Mesenchymal stem cell (in vitro differentiated cells and primary cell): ENCODE measurements at regions not wholly inside any gene's neighbourhood (a gene's known extent, or its start where the extent isn't known, plus 50 kb on each side); places are given as distances from the start of the nearest gene placed in this dataset.
"Not testable (repeated sequence)": the region's sequence is repeated elsewhere in the genome, so short reads cannot be mapped to it uniquely, and the experiment has no call there.

Experiments used
- DNase-seq: peaks from one replicate; pipeline ENCODE4 v3.0.0-alpha.2; 2013
- H2AFZ ChIP-seq: one replicate; pipeline ENCODE4 v1.6.1; 2013; ENCODE audit warnings: low read depth, mild to moderate bottlenecking, control low read depth, inconsistent platforms, low read length, moderate library complexity
- H2AK5ac ChIP-seq: 2 replicates; pipeline ENCODE4 v1.6.1; 2013; ENCODE audit warnings: low read length, moderate library complexity, mild to moderate bottlenecking, inconsistent platforms; ENCODE audit not compliant: severe bottlenecking
- H2BK120ac ChIP-seq: one replicate; pipeline ENCODE4 v1.6.1; 2013; ENCODE audit warnings: low read depth, mild to moderate bottlenecking, inconsistent platforms, low read length, moderate library complexity
- H2BK12ac ChIP-seq, 2 experiments: one replicate each; pipeline ENCODE4 v1.6.1; 2013; ENCODE audit warnings: inconsistent platforms in 2 of 2, low read length in 2 of 2, mild to moderate bottlenecking in 2 of 2, moderate library complexity in 2 of 2, control low read depth in 1 of 2
- H2BK15ac ChIP-seq: one replicate; pipeline ENCODE4 v1.6.1; 2013; ENCODE audit warnings: mild to moderate bottlenecking, low read depth, inconsistent platforms; ENCODE audit not compliant: poor library complexity, severe bottlenecking
- H2BK5ac ChIP-seq: 2 replicates; pipeline ENCODE4 v1.6.1; 2013; ENCODE audit warnings: low read depth, mild to moderate bottlenecking, low read length, control low read depth, inconsistent platforms; ENCODE audit not compliant: poor library complexity, severe bottlenecking
- H3K14ac ChIP-seq, 2 experiments: one replicate each; pipeline ENCODE4 v1.6.1; 2013; ENCODE audit warnings: inconsistent platforms in 2 of 2, low read length in 2 of 2, control low read depth in 1 of 2, mild to moderate bottlenecking in 1 of 2, moderate library complexity in 1 of 2
- H3K18ac ChIP-seq, 2 experiments: one replicate each; pipeline ENCODE4 v1.6.1; 2013; ENCODE audit warnings: inconsistent platforms in 2 of 2, low read length in 2 of 2, control low read depth in 1 of 2, low read depth in 1 of 2, mild to moderate bottlenecking in 1 of 2
- H3K23ac ChIP-seq, 2 experiments: one replicate each; pipeline ENCODE4 v1.6.1; 2013; ENCODE audit warnings: inconsistent platforms in 2 of 2, low read length in 2 of 2, mild to moderate bottlenecking in 2 of 2, moderate library complexity in 2 of 2, control low read depth in 1 of 2
- H3K27ac ChIP-seq: 2 replicates; pipeline ENCODE4 v1.5.1; 2013; ENCODE audit warnings: mild to moderate bottlenecking, moderate library complexity, low read length, control low read depth, inconsistent platforms; ENCODE audit not compliant: poor library complexity, severe bottlenecking
- H3K27me3 ChIP-seq, 2 experiments: 2 replicates each; pipeline versions ENCODE4 v1.6.1 to v1.7.0; 2013; ENCODE audit warnings: low read length in 2 of 2, mild to moderate bottlenecking in 2 of 2, moderate library complexity in 2 of 2, control low read depth in 1 of 2, inconsistent platforms in 1 of 2; ENCODE audit not compliant: control insufficient read depth in 1 of 2, insufficient read depth in 1 of 2
- H3K36me3 ChIP-seq, 2 experiments: 2 replicates each; pipeline versions ENCODE4 v1.6.1 to v1.7.0; 2013; ENCODE audit warnings: low read length in 2 of 2, control low read depth in 1 of 2, inconsistent platforms in 1 of 2, low read depth in 1 of 2, mild to moderate bottlenecking in 1 of 2; ENCODE audit not compliant: insufficient read depth in 2 of 2, control insufficient read depth in 1 of 2
- H3K4ac ChIP-seq, 2 experiments: one replicate each; pipeline ENCODE4 v1.6.1; 2013; ENCODE audit warnings: inconsistent platforms in 2 of 2, low read length in 2 of 2, mild to moderate bottlenecking in 2 of 2, moderate library complexity in 2 of 2, control low read depth in 1 of 2, low read depth in 1 of 2
- H3K4me1 ChIP-seq: 2 replicates; pipeline ENCODE4 v1.6.1; 2013; ENCODE audit warnings: low read depth, low read length, control low read depth; ENCODE audit not compliant: control insufficient read depth, insufficient read depth
- H3K4me2 ChIP-seq: 2 replicates; pipeline ENCODE4 v1.6.1; 2013; ENCODE audit warnings: low read length, mild to moderate bottlenecking, inconsistent platforms; ENCODE audit not compliant: poor library complexity, severe bottlenecking
- H3K4me3 ChIP-seq, 2 experiments: 2 replicates each; pipeline versions ENCODE4 v1.5.1 to v1.7.0; 2013; ENCODE audit warnings: low read length in 2 of 2, mild to moderate bottlenecking in 2 of 2, control low read depth in 1 of 2, low read depth in 1 of 2; ENCODE audit not compliant: insufficient read depth in 1 of 2
- H3K79me1 ChIP-seq: replicated peaks from 2 replicates; pipeline ENCODE4 v1.6.1; 2013; ENCODE audit warnings: mild to moderate bottlenecking, control low read depth, low read length, inconsistent platforms; ENCODE audit not compliant: poor library complexity, severe bottlenecking
- H3K9ac ChIP-seq: 2 replicates; pipeline ENCODE4 v1.7.0; 2013; ENCODE audit warnings: mild to moderate bottlenecking, low read length, moderate library complexity
- H3K9me3 ChIP-seq: 2 replicates; pipeline ENCODE4 v1.7.0; 2013; ENCODE audit warnings: mild to moderate bottlenecking, low read length; ENCODE audit not compliant: control insufficient read depth
- H4K8ac ChIP-seq: one replicate; pipeline ENCODE4 v1.6.1; 2013; ENCODE audit warnings: inconsistent platforms, mild to moderate bottlenecking, low read length, moderate library complexity
- H4K91ac ChIP-seq: one replicate; pipeline ENCODE4 v1.6.1; 2013; ENCODE audit warnings: mild to moderate bottlenecking, low read length, inconsistent platforms
- WGBS: methylation state at CpG from one replicate; pipeline ENCODE4 v1.1.7; 2013; ENCODE audit warnings: mixed read lengths; 5-methylcytosine and 5-hydroxymethylcytosine counted together

GRCh38 chr3:194061421-194062030 lies 74.4 kb upstream of the HES1 start:
- Histone ChIP-seq H3K79me1 (no peaks in the 10 kb centered on the region), H2AK5ac (peak overlapping the region; percentile 39), H3K23ac (no peak overlapping the region), H2BK15ac (no peak overlapping the region), H3K36me3 (no peaks in the 10 kb centered on the region), H2BK120ac (no peak overlapping the region), H2BK12ac (no peak overlapping the region), H2AFZ (no peak overlapping the region), H3K27ac (no peak overlapping the region), H3K9me3 (no peaks in the 10 kb centered on the region), H3K14ac (peak overlapping the region in 1 of 2 experiments; percentile 32), H3K27me3 (peaks cover 0 to 25% of the 10 kb centered on the region in 2 experiments), H3K4me3 (no peak overlapping the region), H3K18ac (no peak overlapping the region), H2BK5ac (no peak overlapping the region), H3K4me1 (peaks cover 4% of the 10 kb centered on the region), H4K8ac (no peak overlapping the region), H3K4me2 (no peak overlapping the region), H3K4ac (no peak overlapping the region), H4K91ac (no peak overlapping the region), H3K9ac (no peak overlapping the region)
- no peak for DNase-seq
- 100% methylated on average over 2 of the region's 3 CpGs for WGBS

GRCh38 chr3:194062830-194063229 lies 73.1 kb upstream of the HES1 start:
- Histone ChIP-seq H3K14ac (no peak overlapping the region), H2AFZ (no peak overlapping the region), H4K91ac (no peak overlapping the region), H3K9ac (no peak overlapping the region), H3K4me1 (peaks cover 4% of the 10 kb centered on the region), H3K79me1 (no peaks in the 10 kb centered on the region), H3K9me3 (peaks cover 7% of the 10 kb centered on the region), H2BK5ac (no peak overlapping the region), H2BK12ac (no peak overlapping the region), H3K4me3 (no peak overlapping the region), H3K4ac (no peak overlapping the region), H3K27ac (no peak overlapping the region), H2AK5ac (no peak overlapping the region), H3K23ac (no peak overlapping the region), H4K8ac (no peak overlapping the region), H3K36me3 (no peaks in the 10 kb centered on the region), H2BK120ac (no peak overlapping the region), H3K27me3 (peaks cover 0 to 20% of the 10 kb centered on the region in 2 experiments), H3K18ac (no peak overlapping the region), H2BK15ac (no peak overlapping the region), H3K4me2 (no peak overlapping the region)
- WGBS, result 93% methylated on average over 2 of the region's 3 CpGs
- DNase-seq, result no peak

GRCh38 chr3:194064380-194065332 lies 71.3 kb upstream of the HES1 start:
- Histone ChIP-seq H3K4ac (no peak overlapping the region), H2BK12ac (no peak overlapping the region), H2AK5ac (no peak overlapping the region), H2BK120ac (no peak overlapping the region), H3K4me2 (no peak overlapping the region), H4K91ac (no peak overlapping the region), H3K27me3 (peaks cover 0 to 26% of the 10 kb centered on the region in 2 experiments), H3K23ac (no peak overlapping the region), H2BK5ac (no peak overlapping the region), H3K14ac (no peak overlapping the region), H2BK15ac (no peak overlapping the region), H3K18ac (no peak overlapping the region), H4K8ac (no peak overlapping the region), H3K4me3 (no peak overlapping the region), H3K79me1 (no peaks in the 10 kb centered on the region), H3K9me3 (peaks cover 12% of the 10 kb centered on the region), H3K27ac (no peak overlapping the region), H3K4me1 (peaks cover 1% of the 10 kb centered on the region), H2AFZ (no peak overlapping the region), H3K36me3 (no peaks in the 10 kb centered on the region), H3K9ac (no peak overlapping the region)
- WGBS, result 84% methylated on average over 8 of the region's 8 CpGs
- no peak for DNase-seq

- H2BK15ac ChIP-seq, H3K23ac ChIP-seq, H3K14ac ChIP-seq, H3K79me1 ChIP-seq, H4K91ac ChIP-seq, H3K18ac ChIP-seq, H3K36me3 ChIP-seq, H2BK5ac ChIP-seq, H2BK12ac ChIP-seq, H3K9ac ChIP-seq, H3K4me3 ChIP-seq, H2AK5ac ChIP-seq, H3K27ac ChIP-seq, H3K4me2 ChIP-seq, H2BK120ac ChIP-seq, H2AFZ ChIP-seq, H4K8ac ChIP-seq, H3K4ac ChIP-seq, DNase-seq: not testable (repeated sequence)
- Histone ChIP-seq H3K9me3 (peaks cover 12% of the 10 kb centered on the region), H3K27me3 (peaks cover 0 to 37% of the 10 kb centered on the region in 2 experiments), H3K4me1 (peaks cover 21% of the 10 kb centered on the region)
Observed at GRCh38 chr3:194067327-194067726, 68.6 kb upstream of the HES1 start.
